Lung (tissue), 11 donors: ENCODE measurements at regions not wholly inside any gene's neighbourhood (a gene's known extent, or its start where the extent isn't known, plus 50 kb on each side); places are given as distances from the start of the nearest gene placed in this dataset.

ENCODE experiments used
- ATAC-seq: fragments of 200-7000 bp; cut with Tn5 transposase; one replicate; pipeline ENCODE4 v1.9.1; 2020; ENCODE audit warnings: moderate number of reproducible peaks; ENCODE audit not compliant: insufficient read depth, low FRiP score
- DNase-seq, 3 donors: peaks; one replicate each; pipeline ENCODE4 v3.0.0-alpha.2; 2013 to 2017
- H3K27ac ChIP-seq, 2 donors: one replicate each; pipeline ENCODE4 v1.5.1; 2013; ENCODE audit warnings: mild to moderate bottlenecking in 2 of 2, moderate library complexity in 2 of 2, control low read depth in 1 of 2, inconsistent platforms in 1 of 2, low read depth in 1 of 2, low read length in 1 of 2
- H3K27me3 ChIP-seq, 3 donors: one replicate each; pipeline ENCODE4 v1.5.1; 2013; ENCODE audit warnings: low read length in 2 of 3; ENCODE audit not compliant: control insufficient read depth in 3 of 3, insufficient read depth in 3 of 3
- H3K36me3 ChIP-seq, 4 donors: one replicate each; pipeline ENCODE4 v1.5.1; 2013; ENCODE audit warnings: low read length in 4 of 4, mild to moderate bottlenecking in 1 of 4, moderate library complexity in 1 of 4; ENCODE audit not compliant: control insufficient read depth in 4 of 4, insufficient read depth in 4 of 4
- H3K4me1 ChIP-seq, 5 donors: one replicate each; pipeline ENCODE4 v1.5.1; 2013; ENCODE audit warnings: low read length in 5 of 5, mild to moderate bottlenecking in 2 of 5, moderate library complexity in 1 of 5; ENCODE audit not compliant: control insufficient read depth in 5 of 5, insufficient read depth in 5 of 5
- H3K4me3 ChIP-seq: one replicate; pipeline ENCODE4 v1.5.1; 2013; ENCODE audit warnings: mild to moderate bottlenecking, control low read depth, moderate library complexity
- H3K9ac ChIP-seq, 2 donors: one replicate each; pipeline ENCODE4 v1.5.1; 2013; ENCODE audit warnings: low read length in 2 of 2, control low read depth in 1 of 2; ENCODE audit not compliant: insufficient read depth in 1 of 2
- H3K9me3 ChIP-seq, 4 donors: one replicate each; pipeline ENCODE4 v1.5.1; 2013; ENCODE audit warnings: low read length in 3 of 4, mild to moderate bottlenecking in 1 of 4, moderate library complexity in 1 of 4; ENCODE audit not compliant: control insufficient read depth in 4 of 4, insufficient read depth in 3 of 4
- WGBS, 2 donors: extraction: QIAGEN DNeasy Blood & Tissue Kit; methylation state at CpG; one replicate each; pipeline ENCODE4 v1.1.7; 2013; 5-methylcytosine and 5-hydroxymethylcytosine counted together
- TF ChIP-seq, protein P1 (sequence below): IDR thresholded peaks from 2 replicates; pipeline ENCODE4 v1.5.1; 2012; ENCODE audit warnings: mild to moderate bottlenecking; ENCODE audit errors: control extremely low read depth, extremely low read depth
- donor health status: control.
- donor health status: control.
- donor health status: Bipolar disorder and iron deficiency.
- donor health status: healthy.
- donor health status: DM: yes; HTN: yes; CAD: no.

DNA sequence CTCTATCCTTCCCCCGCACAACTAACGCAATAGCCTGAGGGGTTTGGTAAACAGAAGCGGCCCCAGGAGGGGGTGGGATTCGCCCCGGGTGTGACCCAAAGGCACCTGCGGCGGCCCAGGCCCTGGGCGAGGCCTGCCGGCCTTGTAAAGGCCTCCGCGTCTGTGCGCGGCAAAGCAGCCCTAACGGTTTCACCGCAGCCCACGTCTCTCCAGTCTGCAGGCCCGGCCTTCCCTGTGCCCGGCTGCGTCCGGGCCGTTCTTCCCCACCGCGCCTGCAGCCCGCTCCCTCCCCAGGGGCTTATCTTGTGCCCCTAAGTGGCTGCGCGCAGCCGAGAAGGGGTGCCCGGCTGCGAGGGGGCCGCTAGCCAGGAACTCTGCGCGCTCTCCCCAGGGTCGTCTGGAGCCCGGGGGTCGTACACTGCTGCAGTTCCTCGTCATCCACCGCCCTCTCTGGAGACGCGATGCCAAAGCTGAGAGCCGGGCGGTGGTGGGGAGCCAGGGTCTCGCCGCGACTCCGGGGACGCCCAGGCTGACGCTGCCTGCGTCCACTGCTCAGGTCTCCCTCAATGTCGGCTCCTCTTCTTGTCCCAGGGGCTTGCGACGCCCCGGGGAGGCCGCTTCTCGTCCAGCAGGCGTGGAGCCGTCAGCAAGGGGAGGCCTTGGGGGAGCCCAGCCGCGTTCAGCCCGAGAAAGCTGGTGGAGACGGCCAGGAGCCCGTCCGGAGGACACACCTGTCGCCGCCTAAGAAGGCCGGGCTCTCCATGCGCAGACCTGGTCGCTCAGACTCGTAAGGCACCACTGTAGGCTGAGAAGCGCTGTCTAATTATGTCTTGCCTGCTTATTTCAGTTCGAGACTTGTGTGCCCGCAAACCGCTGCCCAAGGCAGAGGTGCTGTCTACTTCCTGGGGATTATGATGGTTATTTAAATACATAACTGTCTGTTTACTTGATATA lies 132.3 kb downstream of the SPAG6 start:
- no peak overlapping the region for H3K27ac ChIP-seq
- TF ChIP-seq, protein P1, sequence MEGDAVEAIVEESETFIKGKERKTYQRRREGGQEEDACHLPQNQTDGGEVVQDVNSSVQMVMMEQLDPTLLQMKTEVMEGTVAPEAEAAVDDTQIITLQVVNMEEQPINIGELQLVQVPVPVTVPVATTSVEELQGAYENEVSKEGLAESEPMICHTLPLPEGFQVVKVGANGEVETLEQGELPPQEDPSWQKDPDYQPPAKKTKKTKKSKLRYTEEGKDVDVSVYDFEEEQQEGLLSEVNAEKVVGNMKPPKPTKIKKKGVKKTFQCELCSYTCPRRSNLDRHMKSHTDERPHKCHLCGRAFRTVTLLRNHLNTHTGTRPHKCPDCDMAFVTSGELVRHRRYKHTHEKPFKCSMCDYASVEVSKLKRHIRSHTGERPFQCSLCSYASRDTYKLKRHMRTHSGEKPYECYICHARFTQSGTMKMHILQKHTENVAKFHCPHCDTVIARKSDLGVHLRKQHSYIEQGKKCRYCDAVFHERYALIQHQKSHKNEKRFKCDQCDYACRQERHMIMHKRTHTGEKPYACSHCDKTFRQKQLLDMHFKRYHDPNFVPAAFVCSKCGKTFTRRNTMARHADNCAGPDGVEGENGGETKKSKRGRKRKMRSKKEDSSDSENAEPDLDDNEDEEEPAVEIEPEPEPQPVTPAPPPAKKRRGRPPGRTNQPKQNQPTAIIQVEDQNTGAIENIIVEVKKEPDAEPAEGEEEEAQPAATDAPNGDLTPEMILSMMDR, result no peak
- H3K4me3 ChIP-seq, result no peak overlapping the region
- no peaks in the 10 kb centered on the region for H3K36me3 ChIP-seq
- WGBS, 2 donors, result 50 to 54% methylated on average over 65 to 72 of the region's 72 CpGs
- H3K4me1 ChIP-seq, result peaks cover 0 to 20% (median 7%) of the 10 kb centered on the region in 5 donors
- peaks cover 8 to 59% (median 37%) of the 10 kb centered on the region in 3 donors for H3K27me3 ChIP-seq
- ATAC-seq, result no peak
- DNase-seq, result peak; percentile 33 to 56 (median 42)
- H3K9me3 ChIP-seq, result peaks cover 0 to 1% (median 0%) of the 10 kb centered on the region in 4 donors
- no peak overlapping the region for H3K9ac ChIP-seq

DNA sequence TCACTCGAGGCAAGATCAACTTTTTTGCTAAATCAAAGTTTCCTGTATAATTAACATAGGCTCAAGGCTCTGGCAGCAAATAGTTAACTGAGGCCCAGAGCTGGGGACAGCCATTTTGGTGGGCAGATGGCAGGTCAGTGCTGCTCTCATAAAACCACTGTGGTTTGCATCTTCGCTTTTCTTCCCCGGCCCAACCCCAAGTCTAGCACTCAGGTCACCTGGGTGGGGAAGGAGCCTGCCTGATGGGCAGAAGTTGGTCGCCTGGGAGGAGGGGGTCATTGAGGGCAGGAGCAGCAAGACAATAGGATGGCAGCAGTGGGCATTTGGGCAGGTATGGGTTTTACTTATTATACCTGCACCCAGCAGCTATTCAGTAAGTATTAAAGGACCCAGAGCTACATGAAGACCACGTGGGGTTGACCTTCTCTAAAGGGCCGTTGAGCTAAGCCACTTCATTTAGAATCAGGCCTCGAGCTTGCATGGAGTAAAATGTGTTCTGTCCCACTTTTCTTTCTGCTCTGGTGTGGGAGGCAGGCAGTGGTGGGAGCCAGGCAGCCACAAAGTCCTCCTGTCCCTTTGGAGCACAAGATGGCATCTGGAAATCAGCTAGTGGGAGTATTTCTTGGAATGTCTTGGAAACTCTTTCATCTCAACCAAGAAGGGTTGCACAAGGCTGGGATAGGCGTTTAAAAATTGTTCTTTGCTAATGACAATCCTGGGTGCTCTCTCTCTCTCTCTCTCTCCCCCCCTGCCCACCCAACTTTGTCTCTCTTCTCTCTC lies 133.4 kb downstream of the SPAG6 start:
- peaks cover 8 to 47% (median 26%) of the 10 kb centered on the region in 3 donors for H3K27me3 ChIP-seq
- H3K4me3 ChIP-seq, result no peak overlapping the region
- WGBS, 2 donors, result 82 to 90% methylated on average over 8 of the region's 8 CpGs
- H3K9ac ChIP-seq, result no peak overlapping the region
- peak in 2 of 3 donors; percentile 25 to 33 for DNase-seq
- H3K9me3 ChIP-seq, result peaks cover 0 to 1% (median 0%) of the 10 kb centered on the region in 4 donors
- TF ChIP-seq, protein P1, result no peak
- peaks cover 0 to 20% (median 7%) of the 10 kb centered on the region in 5 donors for H3K4me1 ChIP-seq
- H3K36me3 ChIP-seq, result no peaks in the 10 kb centered on the region
- H3K27ac ChIP-seq, result no peak overlapping the region
- no peak for ATAC-seq

DNA sequence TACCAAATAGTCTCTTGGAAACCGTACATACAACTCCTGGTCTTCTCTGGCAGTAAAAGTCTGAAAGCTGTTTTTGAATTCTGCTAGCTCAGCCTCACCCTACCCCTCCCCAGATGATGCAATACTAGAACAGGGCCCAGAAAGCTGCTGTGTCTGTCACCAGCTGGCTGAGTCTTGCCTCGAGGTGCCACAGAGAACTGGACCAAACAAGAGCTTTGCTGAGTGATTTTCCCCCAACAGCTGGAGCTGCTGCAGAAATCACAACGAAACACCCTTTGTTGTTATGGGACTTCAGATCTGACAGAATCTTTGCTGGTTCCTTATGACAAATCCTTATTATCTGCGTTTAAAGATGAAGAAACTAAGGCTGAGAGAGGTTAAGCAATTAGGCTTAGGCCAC lies 134.1 kb downstream of the SPAG6 start:
- ATAC-seq (no peak), DNase-seq (peak; percentile 67 to 85 (median 84))
- Histone ChIP-seq H3K36me3 (no peaks in the 10 kb centered on the region), H3K9me3 (peaks cover 0 to 1% (median 0%) of the 10 kb centered on the region in 4 donors), H3K27ac (no peak overlapping the region), H3K4me3 (no peak overlapping the region), H3K4me1 (peaks cover 0 to 20% (median 7%) of the 10 kb centered on the region in 5 donors), H3K9ac (no peak overlapping the region), H3K27me3 (peaks cover 8 to 41% (median 19%) of the 10 kb centered on the region in 3 donors)
- TF ChIP-seq, protein P1, result no peak
- 72 to 73% methylated on average over 4 of the region's 4 CpGs for WGBS, 2 donors
